Adipocyte (in vitro differentiated cells): ENCODE measurements at regions not wholly inside any gene's neighbourhood (a gene's known extent, or its start where the extent isn't known, plus 50 kb on each side); places are given as distances from the start of the nearest gene placed in this dataset.

Source experiments
- DNase-seq: peaks from one replicate; pipeline ENCODE4 v3.0.0-alpha.2; 2015; ENCODE audit warnings: low read depth
- H3K27me3 ChIP-seq: replicated peaks from 2 replicates; pipeline ENCODE4 v1.7.0; 2013; ENCODE audit warnings: mild to moderate bottlenecking, low read length, moderate library complexity; ENCODE audit not compliant: control insufficient read depth, insufficient read depth
- H3K36me3 ChIP-seq: 2 replicates; pipeline ENCODE4 v1.7.0; 2013; ENCODE audit warnings: low read length, mild to moderate bottlenecking, moderate library complexity; ENCODE audit not compliant: control insufficient read depth, insufficient read depth, severe bottlenecking
- H3K4me1 ChIP-seq: 2 replicates; pipeline ENCODE4 v1.7.0; 2013; ENCODE audit warnings: mild to moderate bottlenecking, low read length, moderate library complexity; ENCODE audit not compliant: control insufficient read depth, insufficient read depth
- H3K4me3 ChIP-seq: 2 replicates; pipeline ENCODE4 v1.7.0; 2013; ENCODE audit warnings: mild to moderate bottlenecking, low read length, moderate library complexity
- H3K9ac ChIP-seq: 2 replicates; pipeline ENCODE4 v1.7.0; 2013; ENCODE audit warnings: mild to moderate bottlenecking, low read length, moderate library complexity
- H3K9me3 ChIP-seq: 2 replicates; pipeline ENCODE4 v1.7.0; 2013; ENCODE audit warnings: mild to moderate bottlenecking, low read length, moderate library complexity; ENCODE audit not compliant: control insufficient read depth

GRCh38 chr4:152269448-152270191 lies 266.3 kb downstream of the FBXW7 start:
- no peak for DNase-seq
- Histone ChIP-seq H3K27me3 (no peaks in the 10 kb centered on the region), H3K9me3 (no peaks in the 10 kb centered on the region), H3K36me3 (no peaks in the 10 kb centered on the region), H3K9ac (no peak overlapping the region), H3K4me1 (peaks cover 10% of the 10 kb centered on the region), H3K4me3 (no peak overlapping the region)

GRCh38 chr4:152267811-152268210 lies 268.1 kb downstream of the FBXW7 start:
- Histone ChIP-seq H3K9ac (no peak overlapping the region), H3K9me3 (peaks cover 3% of the 10 kb centered on the region), H3K27me3 (no peaks in the 10 kb centered on the region), H3K4me3 (no peak overlapping the region), H3K36me3 (no peaks in the 10 kb centered on the region), H3K4me1 (peaks cover 11% of the 10 kb centered on the region)
- no peak for DNase-seq

- Histone ChIP-seq H3K4me1 (peaks cover 11% of the 10 kb centered on the region), H3K4me3 (no peak overlapping the region), H3K27me3 (no peaks in the 10 kb centered on the region), H3K9me3 (peaks cover 7% of the 10 kb centered on the region), H3K36me3 (no peaks in the 10 kb centered on the region), H3K9ac (no peak overlapping the region)
- no peak for DNase-seq
Measured at GRCh38 chr4:152266831-152267480, 268.9 kb downstream of the FBXW7 start.

- peak overlapping the region; percentile 28 for H3K9ac ChIP-seq
- no peak for DNase-seq
- peak overlapping the region; percentile 57 for H3K4me3 ChIP-seq
- H3K4me1 ChIP-seq = peaks cover 11% of the 10 kb centered on the region
- H3K9me3 ChIP-seq = peaks cover 15% of the 10 kb centered on the region
- no peaks in the 10 kb centered on the region for H3K36me3 ChIP-seq
- no peaks in the 10 kb centered on the region for H3K27me3 ChIP-seq
Measured at GRCh38 chr4:152265149-152265621, 270.7 kb downstream of the FBXW7 start.

GRCh38 chr4:152264106-152264505 lies 271.8 kb downstream of the FBXW7 start:
- H3K4me3 ChIP-seq = no peak overlapping the region
- H3K27me3 ChIP-seq = no peaks in the 10 kb centered on the region
- peaks cover 17% of the 10 kb centered on the region for H3K4me1 ChIP-seq
- DNase-seq = no peak
- peaks cover 15% of the 10 kb centered on the region for H3K9me3 ChIP-seq
- no peaks in the 10 kb centered on the region for H3K36me3 ChIP-seq
- H3K9ac ChIP-seq = no peak overlapping the region

GRCh38 chr4:152259866-152260265 lies 276.0 kb downstream of the FBXW7 start:
- Histone ChIP-seq H3K9me3 (peaks cover 15% of the 10 kb centered on the region), H3K27me3 (no peaks in the 10 kb centered on the region), H3K9ac (no peak overlapping the region), H3K4me3 (no peak overlapping the region), H3K4me1 (peaks cover 14% of the 10 kb centered on the region), H3K36me3 (no peaks in the 10 kb centered on the region)
- DNase-seq = peak; percentile 6

- peaks cover 15% of the 10 kb centered on the region for H3K9me3 ChIP-seq
- no peaks in the 10 kb centered on the region for H3K36me3 ChIP-seq
- DNase-seq = peak; percentile 55
- H3K27me3 ChIP-seq = no peaks in the 10 kb centered on the region
- peaks cover 11% of the 10 kb centered on the region for H3K4me1 ChIP-seq
- peak overlapping the region; percentile 58 for H3K9ac ChIP-seq
- no peak overlapping the region for H3K4me3 ChIP-seq
Measured at GRCh38 chr4:152258804-152259708, 276.8 kb downstream of the FBXW7 start.

- Histone ChIP-seq H3K9ac (peak overlapping the region; percentile 58), H3K27me3 (no peaks in the 10 kb centered on the region), H3K4me3 (no peak overlapping the region), H3K9me3 (peaks cover 15% of the 10 kb centered on the region), H3K4me1 (peaks cover 11% of the 10 kb centered on the region), H3K36me3 (no peaks in the 10 kb centered on the region)
- no peak for DNase-seq
Measured at GRCh38 chr4:152258391-152258790, 277.5 kb downstream of the FBXW7 start.

GRCh38 chr4:152257601-152258066 lies 278.3 kb downstream of the FBXW7 start:
- no peak overlapping the region for H3K9ac ChIP-seq
- peak; percentile 8 for DNase-seq
- H3K27me3 ChIP-seq = no peaks in the 10 kb centered on the region
- no peak overlapping the region for H3K4me3 ChIP-seq
- H3K4me1 ChIP-seq = peaks cover 11% of the 10 kb centered on the region
- no peaks in the 10 kb centered on the region for H3K36me3 ChIP-seq
- peaks cover 11% of the 10 kb centered on the region for H3K9me3 ChIP-seq

- Histone ChIP-seq H3K27me3 (no peaks in the 10 kb centered on the region), H3K9ac (no peak overlapping the region), H3K9me3 (peaks cover 8% of the 10 kb centered on the region), H3K4me1 (peaks cover 11% of the 10 kb centered on the region), H3K4me3 (no peak overlapping the region), H3K36me3 (no peaks in the 10 kb centered on the region)
- no peak for DNase-seq
Measured at GRCh38 chr4:152256996-152257395, 278.9 kb downstream of the FBXW7 start.

- H3K9me3 ChIP-seq = no peaks in the 10 kb centered on the region
- no peak overlapping the region for H3K4me3 ChIP-seq
- H3K36me3 ChIP-seq = no peaks in the 10 kb centered on the region
- no peak overlapping the region for H3K9ac ChIP-seq
- no peaks in the 10 kb centered on the region for H3K27me3 ChIP-seq
- no peak for DNase-seq
- peaks cover 11% of the 10 kb centered on the region for H3K4me1 ChIP-seq
Measured at GRCh38 chr4:152255437-152255836, 280.5 kb downstream of the FBXW7 start.
